Right lobe of liver (tissue), 4 donors: ENCODE measurements at regions not wholly inside any gene's neighbourhood (a gene's known extent, or its start where the extent isn't known, plus 50 kb on each side); places are given as distances from the start of the nearest gene placed in this dataset.

Experiments used
- POLR2A ChIP-seq: fragments of 450-650 bp; IDR thresholded peaks from one replicate; pipeline ENCODE4 v1.6.1; 2017; ENCODE audit warnings: antibody characterized with exemption, mild to moderate bottlenecking
- TF ChIP-seq, protein P1 (sequence below), 4 donors: fragments of 200-600 bp in 3 of 4; fragments of 450-650 bp in 1 of 4; IDR thresholded peaks; one replicate each; pipeline versions ENCODE4 v1.5.1 to v1.8.0; 2016 to 2022; ENCODE audit warnings: antibody characterized with exemption in 4 of 4, mild to moderate bottlenecking in 2 of 4
- donor health status: DM: no; HTN: no; CAD: no.
- donor health status: DM: no; HTN: no; CAD: no.
- donor health status: DM: no; HTN: yes; CAD: no.

DNA sequence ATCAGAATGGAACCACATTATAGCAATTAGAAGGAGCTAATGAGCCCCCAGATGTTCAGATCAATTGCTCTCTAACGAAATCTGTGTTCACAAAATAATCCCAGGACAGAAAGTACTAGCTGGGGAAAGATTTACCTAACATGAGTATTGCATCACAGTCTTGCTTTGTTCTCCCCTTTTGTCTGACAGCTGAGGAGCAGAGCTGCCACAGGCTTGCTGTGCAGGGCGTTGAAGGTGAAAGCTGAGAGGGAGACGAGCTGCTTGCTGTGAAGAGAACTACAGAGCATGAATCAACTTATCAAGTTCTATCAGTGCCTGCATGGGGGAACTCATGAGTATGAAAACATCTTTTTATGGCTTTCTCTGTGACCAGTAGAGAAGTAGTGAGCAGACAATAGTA, 441.2 kb downstream of the CENPC start:
- TF ChIP-seq, protein P1, sequence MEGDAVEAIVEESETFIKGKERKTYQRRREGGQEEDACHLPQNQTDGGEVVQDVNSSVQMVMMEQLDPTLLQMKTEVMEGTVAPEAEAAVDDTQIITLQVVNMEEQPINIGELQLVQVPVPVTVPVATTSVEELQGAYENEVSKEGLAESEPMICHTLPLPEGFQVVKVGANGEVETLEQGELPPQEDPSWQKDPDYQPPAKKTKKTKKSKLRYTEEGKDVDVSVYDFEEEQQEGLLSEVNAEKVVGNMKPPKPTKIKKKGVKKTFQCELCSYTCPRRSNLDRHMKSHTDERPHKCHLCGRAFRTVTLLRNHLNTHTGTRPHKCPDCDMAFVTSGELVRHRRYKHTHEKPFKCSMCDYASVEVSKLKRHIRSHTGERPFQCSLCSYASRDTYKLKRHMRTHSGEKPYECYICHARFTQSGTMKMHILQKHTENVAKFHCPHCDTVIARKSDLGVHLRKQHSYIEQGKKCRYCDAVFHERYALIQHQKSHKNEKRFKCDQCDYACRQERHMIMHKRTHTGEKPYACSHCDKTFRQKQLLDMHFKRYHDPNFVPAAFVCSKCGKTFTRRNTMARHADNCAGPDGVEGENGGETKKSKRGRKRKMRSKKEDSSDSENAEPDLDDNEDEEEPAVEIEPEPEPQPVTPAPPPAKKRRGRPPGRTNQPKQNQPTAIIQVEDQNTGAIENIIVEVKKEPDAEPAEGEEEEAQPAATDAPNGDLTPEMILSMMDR (IDR thresholded peaks at IDR 0.05) = no peak
- no peak for TF ChIP-seq POLR2A
